K562 (cell line): ENCODE measurements at regions not wholly inside any gene's neighbourhood (a gene's known extent, or its start where the extent isn't known, plus 50 kb on each side); places are given as distances from the start of the nearest gene placed in this dataset.

Source experiments
- ATAC-seq: fragments of 200-7000 bp; cut with Tn5 transposase; 3 replicates; pipeline ENCODE4 v1.9.1; 2020; ENCODE audit warnings: moderate library complexity
- BruUV-seq: library from RNA; stranded (reverse); fragments of 400-500 nt; replicated peaks from 2 replicates; lab custom pipeline; 2021; lab: Mats Ljungman, UMichigan
- CTCF ChIA-PET: fragments of 300-600 bp; formaldehyde crosslinking; extraction: SDS; loops from one replicate; lab custom pipeline; 2021; ENCODE audit warnings: low intra/inter-chr PET ratio; lab: Yijun Ruan, JAX
- POLR2A ChIA-PET: fragments of 300-600, 350-650 bp; sonication (Branson Sonifier 250); formaldehyde crosslinking; extraction: SDS; loops from one replicate; lab custom pipeline; 2021; ENCODE audit warnings: antibody characterized with exemption, inconsistent platforms; lab: Yijun Ruan, JAX
- DNase-seq, 4 experiments: peaks; one replicate each; pipeline versions ENCODE4 v3.0.0 to v3.0.0-alpha.2; 2011 to 2018; ENCODE audit warnings: low spot score in 3 of 4, mixed read lengths in 3 of 4; ENCODE audit errors: extremely low read depth in 1 of 4
- FAIRE-seq: peaks from 2 replicates; lab custom pipeline; 2011; peaks lifted over from hg19 to GRCh38; lab: Jason Lieb, UNC
- H2AFZ ChIP-seq: 2 replicates; pipeline ENCODE4 v1.6.0; 2011; ENCODE audit warnings: low read depth, low read length, control low read depth, inconsistent platforms
- H3K27ac ChIP-seq: fragments of 200-600 bp; 3 replicates; pipeline ENCODE4 v1.8.0; 2011; ENCODE audit warnings: low read depth, mild to moderate bottlenecking, control low read depth, inconsistent platforms, low read length, moderate library complexity, mixed read lengths; ENCODE audit errors: extremely low read depth
- H3K27me3 ChIP-seq, 2 experiments: fragments of 300-600 bp in 1 of 2; 2 replicates in 1 of 2; 3 replicates in 1 of 2; pipeline versions ENCODE4 v1.6.0 to v1.8.0; 2011; ENCODE audit warnings: inconsistent platforms in 2 of 2, low read length in 2 of 2, mild to moderate bottlenecking in 1 of 2, mixed read lengths in 1 of 2, moderate library complexity in 1 of 2; ENCODE audit not compliant: control insufficient read depth in 2 of 2, insufficient read depth in 2 of 2
- H3K36me3 ChIP-seq: fragments of 300-600 bp; 3 replicates; pipeline ENCODE4 v1.8.0; 2011; ENCODE audit warnings: mild to moderate bottlenecking, low read length, inconsistent platforms; ENCODE audit not compliant: control insufficient read depth, insufficient read depth
- H3K4me1 ChIP-seq, 2 experiments: fragments of 200-600 bp in 1 of 2; replicated peaks in 1 of 2; 2 replicates in 1 of 2; 3 replicates in 1 of 2; pipeline versions ENCODE4 v1.5.1 to v1.8.0; 2011; ENCODE audit warnings: inconsistent platforms in 2 of 2, low read length in 2 of 2, mild to moderate bottlenecking in 1 of 2, mixed read lengths in 1 of 2, moderate library complexity in 1 of 2; ENCODE audit not compliant: control insufficient read depth in 2 of 2, insufficient read depth in 2 of 2
- H3K4me2 ChIP-seq: 2 replicates; pipeline ENCODE4 v1.6.1; 2011; ENCODE audit warnings: low read length, control low read depth, inconsistent platforms, mixed read lengths; ENCODE audit not compliant: insufficient read depth
- H3K4me3 ChIP-seq: fragments of 200-600 bp; sonication (generic), shearing (Covaris generic); 2 replicates; pipeline ENCODE4 v1.5.1; 2016; ENCODE audit warnings: control low read depth, inconsistent platforms
- H3K79me2 ChIP-seq: fragments of 200-600 bp; 3 replicates; pipeline ENCODE4 v1.8.0; 2011; ENCODE audit warnings: low read length, inconsistent platforms; ENCODE audit not compliant: control insufficient read depth, insufficient read depth
- H3K9ac ChIP-seq, 2 experiments: 2 replicates each; pipeline versions ENCODE4 v1.6.0 to v1.6.1; 2011; ENCODE audit warnings: low read depth in 2 of 2, low read length in 2 of 2, control low read depth in 1 of 2, inconsistent platforms in 1 of 2, mild to moderate bottlenecking in 1 of 2, mixed read lengths in 1 of 2; ENCODE audit not compliant: insufficient read depth in 1 of 2
- H3K9me1 ChIP-seq: one replicate; pipeline ENCODE4 v1.6.0; 2011; ENCODE audit warnings: inconsistent platforms, mild to moderate bottlenecking, low read length, moderate library complexity; ENCODE audit not compliant: control insufficient read depth, insufficient read depth
- H3K9me3 ChIP-seq: replicated peaks from 2 replicates; pipeline ENCODE4 v1.5.1; 2011; ENCODE audit warnings: low read depth, low read length, inconsistent platforms; ENCODE audit not compliant: control insufficient read depth, insufficient read depth
- H4K20me1 ChIP-seq: replicated peaks from 2 replicates; pipeline ENCODE4 v1.6.1; 2011; ENCODE audit warnings: low read length, inconsistent platforms, mixed read lengths; ENCODE audit not compliant: control insufficient read depth, insufficient read depth
- ATF1 ChIP-seq, 2 experiments: fragments of 450-650 bp in 1 of 2; IDR thresholded peaks; 2 replicates each; pipeline ENCODE4 v1.6.1; 2016; ENCODE audit warnings: missing compliant biosample characterization in 1 of 2, missing genetic modification characterization in 1 of 2
- BRD9 ChIP-seq: fragments of 450-650 bp; IDR thresholded peaks from 2 replicates; pipeline ENCODE4 v1.6.1; 2018; ENCODE audit warnings: low read depth; ENCODE audit not compliant: partially characterized antibody
- CHCHD3 ChIP-seq: fragments of 250-450 bp; sonication (Bioruptor Pico); IDR thresholded peaks from 2 replicates; pipeline ENCODE4 v2.1.2; 2022; ENCODE audit warnings: mild to moderate bottlenecking
- HDAC8 ChIP-seq: fragments of 450-650 bp; IDR thresholded peaks from 2 replicates; pipeline ENCODE4 v1.6.1; 2016; ENCODE audit warnings: mild to moderate bottlenecking, missing genetic modification characterization, moderate library complexity, missing compliant biosample characterization
- HIVEP1 ChIP-seq: fragments of 250-450 bp; sonication (Bioruptor Pico); IDR thresholded peaks from 2 replicates; pipeline ENCODE4 v1.4.0; 2020; ENCODE audit warnings: mild to moderate bottlenecking
- KLF6 ChIP-seq: fragments of 250-450 bp; sonication (Bioruptor Pico); IDR thresholded peaks from 2 replicates; pipeline ENCODE4 v1.4.0; 2020; ENCODE audit warnings: mild to moderate bottlenecking, moderate library complexity, borderline replicate concordance
- MTF1 ChIP-seq: fragments of 250-450 bp; sonication (Bioruptor Pico); IDR thresholded peaks from 2 replicates; pipeline ENCODE4 v1.9.0; 2021; ENCODE audit warnings: moderate library complexity, mild to moderate bottlenecking, inconsistent platforms, borderline replicate concordance
- SMAD2 ChIP-seq: fragments of 150-350 bp; IDR thresholded peaks from 2 replicates; pipeline ENCODE4 v1.6.1; 2014; ENCODE audit warnings: low read depth, mild to moderate bottlenecking, low read length
- SRSF1 ChIP-seq: fragments of 200-400 bp; formaldehyde crosslinking; IDR thresholded peaks from 2 replicates; pipeline ENCODE4 v1.6.1; 2017; ENCODE audit warnings: mild to moderate bottlenecking, low read depth, low read length, moderate library complexity
- ZC3H11A ChIP-seq: IDR thresholded peaks from 2 replicates; pipeline ENCODE4 v1.6.1; 2012; ENCODE audit warnings: low read depth, low read length, improper control_type of control experiment
- ZFX ChIP-seq: sonication (generic); formaldehyde crosslinking; IDR thresholded peaks from 2 replicates; pipeline ENCODE4 v1.8.0; 2022; ENCODE audit warnings: mild to moderate bottlenecking, missing genetic modification reagents, moderate library complexity
- ZKSCAN8 ChIP-seq: fragments of 200-800 bp; sonication (Bioruptor generic); IDR thresholded peaks from 2 replicates; pipeline ENCODE4 v1.6.1; 2016; ENCODE audit warnings: missing genetic modification characterization, missing compliant biosample characterization
- ZNF436 ChIP-seq: fragments of 250-450, 450-650 bp; sonication (Bioruptor Pico); formaldehyde crosslinking; IDR thresholded peaks from 2 replicates; pipeline ENCODE4 v1.7.0; 2020; ENCODE audit warnings: mild to moderate bottlenecking
- ZSCAN32 ChIP-seq: fragments of 450-650 bp; formaldehyde crosslinking; IDR thresholded peaks from 2 replicates; pipeline ENCODE4 v1.4.0; 2020; ENCODE audit warnings: mild to moderate bottlenecking, moderate library complexity
- in situ Hi-C: fragments of 300-500 bp; cut with MboI; formaldehyde crosslinking; loops from 4 replicates; pipeline ENCODE4 v1.15.0; 2018; ENCODE audit warnings: inconsistent platforms, mixed read lengths
- intact Hi-C: fragments of 100-400 bp; cut with micrococcal nuclease; formaldehyde crosslinking; loops from 2 replicates; pipeline ENCODE4 v1.14.2; 2022
- TF ChIP-seq, protein P1 (sequence below): sonication (generic); formaldehyde crosslinking; IDR thresholded peaks from 2 replicates; pipeline ENCODE4 v1.9.0; 2022; ENCODE audit warnings: mild to moderate bottlenecking, missing genetic modification reagents
- TF ChIP-seq, protein P2 (sequence below): fragments of 450-650 bp; formaldehyde crosslinking; IDR thresholded peaks from 2 replicates; pipeline ENCODE4 v1.4.0; 2022; ENCODE audit warnings: missing genetic modification characterization

DNA sequence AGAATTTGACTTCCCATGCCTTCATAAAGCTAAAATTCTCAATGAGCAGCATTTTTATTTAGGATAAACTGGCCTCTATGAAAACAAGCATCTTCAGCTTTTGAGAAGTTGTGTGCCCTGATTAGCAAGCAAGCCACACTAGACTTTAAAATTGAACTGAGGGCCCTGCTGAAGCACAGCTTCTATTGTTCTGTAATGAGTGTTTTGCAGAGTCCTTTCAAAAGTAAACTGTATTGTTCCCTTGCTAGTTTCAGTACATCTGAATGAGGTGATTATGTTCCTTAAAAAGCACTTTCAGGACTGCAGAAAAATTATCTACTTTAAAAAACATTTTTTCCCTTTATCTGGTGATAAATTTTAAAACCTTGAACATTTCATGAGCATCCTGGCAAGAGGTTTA lies 113.3 kb upstream of the PRPS1L1 start:
- BruUV-seq = no TSS peak
- no peaks in the 10 kb centered on the region for H4K20me1 ChIP-seq
- no peaks in the 10 kb centered on the region for H3K9me3 ChIP-seq
- in situ Hi-C loops = no loop called here
- no peak overlapping the region for H3K4me3 ChIP-seq
- H3K4me2 ChIP-seq = no peak overlapping the region
- TF ChIP-seq ZFX (CRISPR knock-in tag) (no peak), ZSCAN32 (no peak), KLF6 (no peak), SMAD2 (no peak), SRSF1 (no peak), ATF1 (CRISPR knock-in tag; IDR thresholded peaks at IDR 0.05) (no peak), ATF1 (tag; IDR thresholded peaks at IDR 0.05) (no peak), ZKSCAN8 (CRISPR knock-in tag) (no peak), HDAC8 (no peak), HIVEP1 (CRISPR knock-in tag) (no peak), ZNF436 (CRISPR knock-in tag) (no peak), BRD9 (no peak), ZC3H11A (no peak), CHCHD3 (CRISPR knock-in tag) (no peak), MTF1 (CRISPR knock-in tag) (no peak)
- TF ChIP-seq, protein P1, sequence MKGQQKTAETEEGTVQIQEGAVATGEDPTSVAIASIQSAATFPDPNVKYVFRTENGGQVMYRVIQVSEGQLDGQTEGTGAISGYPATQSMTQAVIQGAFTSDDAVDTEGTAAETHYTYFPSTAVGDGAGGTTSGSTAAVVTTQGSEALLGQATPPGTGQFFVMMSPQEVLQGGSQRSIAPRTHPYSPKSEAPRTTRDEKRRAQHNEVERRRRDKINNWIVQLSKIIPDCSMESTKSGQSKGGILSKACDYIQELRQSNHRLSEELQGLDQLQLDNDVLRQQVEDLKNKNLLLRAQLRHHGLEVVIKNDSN (CRISPR knock-in tag) = no peak
- TF ChIP-seq, protein P2, sequence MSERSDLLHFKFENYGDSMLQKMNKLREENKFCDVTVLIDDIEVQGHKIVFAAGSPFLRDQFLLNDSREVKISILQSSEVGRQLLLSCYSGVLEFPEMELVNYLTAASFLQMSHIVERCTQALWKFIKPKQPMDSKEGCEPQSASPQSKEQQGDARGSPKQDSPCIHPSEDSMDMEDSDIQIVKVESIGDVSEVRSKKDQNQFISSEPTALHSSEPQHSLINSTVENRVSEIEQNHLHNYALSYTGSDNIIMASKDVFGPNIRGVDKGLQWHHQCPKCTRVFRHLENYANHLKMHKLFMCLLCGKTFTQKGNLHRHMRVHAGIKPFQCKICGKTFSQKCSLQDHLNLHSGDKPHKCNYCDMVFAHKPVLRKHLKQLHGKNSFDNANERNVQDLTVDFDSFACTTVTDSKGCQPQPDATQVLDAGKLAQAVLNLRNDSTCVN (CRISPR knock-in tag) = no peak
- no peaks in the 10 kb centered on the region for H3K27me3 ChIP-seq
- FAIRE-seq = no peak
- no peaks in the 10 kb centered on the region for H3K9me1 ChIP-seq
- H3K4me1 ChIP-seq = no peaks in the 10 kb centered on the region
- no peak for DNase-seq
- H3K27ac ChIP-seq = no peak overlapping the region
- H3K36me3 ChIP-seq = no peaks in the 10 kb centered on the region
- intact Hi-C loops = no loop called here
- no peak for ATAC-seq
- no peak overlapping the region for H2AFZ ChIP-seq
- no peaks in the 10 kb centered on the region for H3K79me2 ChIP-seq
- ChIA-PET POLR2A (no interaction called here), CTCF (no interaction called here)
- no peak overlapping the region for H3K9ac ChIP-seq
